Parathyroid adenoma (tissue), 2 donors: ENCODE measurements at regions not wholly inside any gene's neighbourhood (a gene's known extent, or its start where the extent isn't known, plus 50 kb on each side); places are given as distances from the start of the nearest gene placed in this dataset.
"Not testable (repeated sequence)": the region's sequence is repeated elsewhere in the genome, so short reads cannot be mapped to it uniquely, and the experiment has no call there.

Experiments
- H2AFZ ChIP-seq: fragments of 300-600 bp; sonication (generic); one replicate; pipeline ENCODE4 v1.7.0; 2017; ENCODE audit warnings: antibody characterized with exemption, mild to moderate bottlenecking
- H3K27ac ChIP-seq: fragments of 300-600 bp; sonication (generic); one replicate; pipeline ENCODE4 v1.7.0; 2017
- H3K27me3 ChIP-seq: fragments of 300-600 bp; sonication (generic); one replicate; pipeline ENCODE4 v1.7.0; 2017; ENCODE audit warnings: low read length; ENCODE audit not compliant: control insufficient read depth, insufficient read depth
- H3K36me3 ChIP-seq: fragments of 300-600 bp; sonication (generic); one replicate; pipeline ENCODE4 v1.7.0; 2017; ENCODE audit warnings: low read length; ENCODE audit not compliant: control insufficient read depth, insufficient read depth
- H3K4me1 ChIP-seq: fragments of 300-600 bp; sonication (generic); one replicate; pipeline ENCODE4 v1.7.0; 2017; ENCODE audit warnings: control low read depth
- H3K4me2 ChIP-seq: fragments of 300-600 bp; sonication (generic); one replicate; pipeline ENCODE4 v1.7.0; 2017; ENCODE audit warnings: low read length
- H3K4me3 ChIP-seq: fragments of 300-600 bp; sonication (generic); one replicate; pipeline ENCODE4 v1.7.0; 2017; ENCODE audit warnings: low read depth, low read length
- H3K79me2 ChIP-seq: fragments of 300-600 bp; sonication (generic); one replicate; pipeline ENCODE4 v1.7.0; 2017; ENCODE audit warnings: control low read depth
- H3K9ac ChIP-seq: fragments of 300-600 bp; sonication (generic); one replicate; pipeline ENCODE4 v1.7.0; 2017; ENCODE audit warnings: mild to moderate bottlenecking
- H3K9me3 ChIP-seq: fragments of 300-600 bp; sonication (generic); one replicate; pipeline ENCODE4 v1.7.0; 2017; ENCODE audit warnings: low read length; ENCODE audit not compliant: control insufficient read depth
- donor health status: primary hyperparathyroidism.

GRCh38 chr2:110316051-110316865 is 103.9 kb upstream of the MTLN start:
- H3K9ac ChIP-seq, H3K4me2 ChIP-seq, H2AFZ ChIP-seq, H3K4me3 ChIP-seq, H3K36me3 ChIP-seq, H3K9me3 ChIP-seq, H3K27ac ChIP-seq, H3K4me1 ChIP-seq, H3K79me2 ChIP-seq, H3K27me3 ChIP-seq: not testable (repeated sequence)

- H3K9ac ChIP-seq, H2AFZ ChIP-seq: not testable (repeated sequence)
Measured at GRCh38 chr2:110315054-110315820, 102.9 kb upstream of the MTLN start.

GRCh38 chr2:110314472-110314871 is 102.1 kb upstream of the MTLN start:
- not testable (repeated sequence) for H3K9ac ChIP-seq, H2AFZ ChIP-seq, H3K27me3 ChIP-seq, H3K36me3 ChIP-seq, H3K27ac ChIP-seq, H3K79me2 ChIP-seq, H3K4me2 ChIP-seq, H3K4me1 ChIP-seq, H3K9me3 ChIP-seq, H3K4me3 ChIP-seq

More at GRCh38 chr2:110315054-110315820, 102.9 kb upstream of the MTLN start:
- not testable (repeated sequence) for H3K27me3 ChIP-seq, H3K79me2 ChIP-seq, H3K36me3 ChIP-seq, H3K4me1 ChIP-seq, H3K4me2 ChIP-seq, H3K27ac ChIP-seq, H3K4me3 ChIP-seq, H3K9me3 ChIP-seq

GRCh38 chr2:110313032-110313431 is 100.7 kb upstream of the MTLN start:
- H3K9me3 ChIP-seq, H3K4me3 ChIP-seq, H3K4me2 ChIP-seq, H3K79me2 ChIP-seq, H3K27ac ChIP-seq, H2AFZ ChIP-seq, H3K36me3 ChIP-seq, H3K9ac ChIP-seq, H3K4me1 ChIP-seq, H3K27me3 ChIP-seq: not testable (repeated sequence)

- H3K4me1 ChIP-seq, H3K79me2 ChIP-seq, H3K4me2 ChIP-seq, H3K27me3 ChIP-seq, H3K27ac ChIP-seq, H3K4me3 ChIP-seq, H3K9me3 ChIP-seq, H2AFZ ChIP-seq, H3K9ac ChIP-seq, H3K36me3 ChIP-seq: not testable (repeated sequence)
Measured at GRCh38 chr2:110311713-110312444, 99.5 kb upstream of the MTLN start.

GRCh38 chr2:110310988-110311475 is 98.7 kb upstream of the MTLN start:
- not testable (repeated sequence) for H3K36me3 ChIP-seq, H3K4me3 ChIP-seq, H3K9ac ChIP-seq, H3K9me3 ChIP-seq, H3K27me3 ChIP-seq, H3K79me2 ChIP-seq, H3K4me2 ChIP-seq, H3K4me1 ChIP-seq, H2AFZ ChIP-seq, H3K27ac ChIP-seq

- not testable (repeated sequence) for H3K9me3 ChIP-seq, H3K79me2 ChIP-seq, H3K4me3 ChIP-seq, H2AFZ ChIP-seq, H3K27me3 ChIP-seq, H3K9ac ChIP-seq, H3K36me3 ChIP-seq, H3K4me2 ChIP-seq, H3K4me1 ChIP-seq, H3K27ac ChIP-seq
Measured at GRCh38 chr2:110308728-110309127, 96.4 kb upstream of the MTLN start.

GRCh38 chr2:110292807-110293206 is 80.5 kb upstream of the MTLN start:
- H3K79me2 ChIP-seq, H3K36me3 ChIP-seq, H3K9ac ChIP-seq, H3K27me3 ChIP-seq, H3K4me3 ChIP-seq, H3K4me2 ChIP-seq, H3K4me1 ChIP-seq, H3K27ac ChIP-seq, H3K9me3 ChIP-seq, H2AFZ ChIP-seq: not testable (repeated sequence)

- H2AFZ ChIP-seq, H3K4me3 ChIP-seq, H3K4me2 ChIP-seq, H3K36me3 ChIP-seq, H3K4me1 ChIP-seq, H3K9ac ChIP-seq, H3K79me2 ChIP-seq, H3K27me3 ChIP-seq, H3K9me3 ChIP-seq, H3K27ac ChIP-seq: not testable (repeated sequence)
Measured at GRCh38 chr2:110291909-110292579, 79.7 kb upstream of the MTLN start.

GRCh38 chr2:110287817-110288216 is 75.5 kb upstream of the MTLN start:
- not testable (repeated sequence) for H3K27ac ChIP-seq, H2AFZ ChIP-seq, H3K4me3 ChIP-seq, H3K27me3 ChIP-seq, H3K79me2 ChIP-seq, H3K4me2 ChIP-seq, H3K4me1 ChIP-seq, H3K36me3 ChIP-seq, H3K9me3 ChIP-seq, H3K9ac ChIP-seq
